ENCODE measurements at regions not wholly inside any gene's neighbourhood (a gene's known extent, or its start where the extent isn't known, plus 50 kb on each side); places are given as distances from the start of the nearest gene placed in this dataset.

DNA sequence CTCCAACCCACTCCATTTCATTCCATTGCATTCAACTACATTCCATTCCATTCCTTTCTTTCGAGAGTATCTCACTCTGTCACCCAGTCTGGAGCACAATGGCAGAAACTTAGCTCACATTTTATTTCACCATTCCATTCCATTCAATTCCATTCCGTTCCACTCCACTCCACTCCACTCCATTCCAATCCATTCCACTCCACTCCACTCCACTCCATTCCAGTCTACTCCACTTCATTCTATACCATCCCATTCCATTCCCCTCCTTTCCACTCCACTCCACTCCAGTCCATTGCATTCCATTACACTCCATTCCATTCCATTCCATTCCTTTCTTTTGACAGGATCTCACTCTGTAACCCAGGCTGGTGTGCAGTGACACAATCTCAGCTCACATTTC, 1466.3 kb downstream of the TSPY10 start:
- Histone ChIP-seq H3K23me2 (ENCODE audit: low read depth, low read length) (peaks cover 45% of the 10 kb centered on the region; the same call in 1 of the 2 replicates), H3K9ac (replicated peaks in 1 of 4; ENCODE audit: extremely low read depth in 1 of 4, low read depth in 3 of 4, low read length in 3 of 4) (no peak overlapping the region), H3K56ac (replicated peaks; ENCODE audit: insufficient read length, low read depth, low read length) (no peak overlapping the region), H3K27ac (ENCODE audit: low read depth, low read length) (no peak overlapping the region), H3K18ac (ENCODE audit: extremely low read depth, low read length) (no peak overlapping the region), H3K27me3 (replicated peaks in 1 of 4; ENCODE audit: control insufficient read depth in 3 of 4, extremely low read depth in 1 of 4, insufficient read depth in 3 of 4, low read length in 3 of 4) (no peaks in the 10 kb centered on the region), H2AFZ (ENCODE audit: low read length) (no peak overlapping the region), H4K5ac (ENCODE audit: insufficient read length, low read depth, low read length) (no peak overlapping the region), H2BK20ac (ENCODE audit: low read length) (no peak overlapping the region), H3K4me2 (ENCODE audit: insufficient read depth in 1 of 2, low read depth in 2 of 2, low read length in 2 of 2) (no peak overlapping the region), H3K36me3 (ENCODE audit: control insufficient read depth in 2 of 4, insufficient read depth in 4 of 4, low read length in 3 of 4) (no peaks in the 10 kb centered on the region), H3K14ac (ENCODE audit: insufficient read length) (no peak overlapping the region), H4K91ac (replicated peaks; ENCODE audit: insufficient read length, low read length) (no peak overlapping the region), H2AK5ac (ENCODE audit: low read depth, low read length) (no peak overlapping the region), H3K4me1 (replicated peaks in 1 of 4; ENCODE audit: control insufficient read depth in 3 of 4, insufficient read depth in 4 of 4, low read length in 3 of 4) (no peaks in the 10 kb centered on the region), H2BK12ac (ENCODE audit: low read depth, low read length) (no peak overlapping the region), H2BK15ac (ENCODE audit: low read length) (no peak overlapping the region), H3K79me1 (ENCODE audit: low read depth, low read length) (no peaks in the 10 kb centered on the region), H3K4ac (replicated peaks; ENCODE audit: insufficient read length, low read depth, low read length) (no peak overlapping the region), H4K8ac (ENCODE audit: extremely low read depth, insufficient read depth, low read length) (no peak overlapping the region), H2BK5ac (ENCODE audit: low read depth, low read length) (no peak overlapping the region), H3K4me3 (ENCODE audit: extremely low read depth in 1 of 4, insufficient read depth in 2 of 4, low read depth in 3 of 4, low read length in 4 of 4) (no peak overlapping the region), H3K9me3 (ENCODE audit: insufficient read depth in 2 of 2, low read depth in 1 of 2, low read length in 1 of 2) (peaks cover 13 to 70% of the 10 kb centered on the region in 2 experiments), H2BK120ac (replicated peaks; ENCODE audit: low read depth, low read length) (no peak overlapping the region), H4K20me1 (replicated peaks in 1 of 2; ENCODE audit: control insufficient read depth in 1 of 2, insufficient read depth in 2 of 2, low read length in 2 of 2) (no peaks in the 10 kb centered on the region), H3K79me2 (ENCODE audit: control insufficient read depth in 1 of 2, insufficient read depth in 2 of 2, low read length in 2 of 2) (no peaks in the 10 kb centered on the region), H3K23ac (ENCODE audit: insufficient read length) (no peak overlapping the region)
- DNase-seq (ENCODE audit: low read depth in 1 of 2, low spot score in 2 of 2): no peak
- ChIA-PET CTCF (ENCODE audit: partially characterized antibody) (no interaction called here), POLR2A (ENCODE audit: partially characterized antibody) (no interaction called here)
- no peak for FAIRE-seq
- WGBS, 2 experiments (ENCODE audit: extremely low coverage in 1 of 2, insufficient coverage in 1 of 2, insufficient read length in 1 of 2, insufficient replicate concordance in 2 of 2, low coverage in 1 of 2, low lambda C conversion rate in 2 of 2, missing lambda C conversion rate in 1 of 2): 46 to 100% methylated on average over 1 to 2 of the region's 2 CpGs
- TF ChIP-seq, protein P1, sequence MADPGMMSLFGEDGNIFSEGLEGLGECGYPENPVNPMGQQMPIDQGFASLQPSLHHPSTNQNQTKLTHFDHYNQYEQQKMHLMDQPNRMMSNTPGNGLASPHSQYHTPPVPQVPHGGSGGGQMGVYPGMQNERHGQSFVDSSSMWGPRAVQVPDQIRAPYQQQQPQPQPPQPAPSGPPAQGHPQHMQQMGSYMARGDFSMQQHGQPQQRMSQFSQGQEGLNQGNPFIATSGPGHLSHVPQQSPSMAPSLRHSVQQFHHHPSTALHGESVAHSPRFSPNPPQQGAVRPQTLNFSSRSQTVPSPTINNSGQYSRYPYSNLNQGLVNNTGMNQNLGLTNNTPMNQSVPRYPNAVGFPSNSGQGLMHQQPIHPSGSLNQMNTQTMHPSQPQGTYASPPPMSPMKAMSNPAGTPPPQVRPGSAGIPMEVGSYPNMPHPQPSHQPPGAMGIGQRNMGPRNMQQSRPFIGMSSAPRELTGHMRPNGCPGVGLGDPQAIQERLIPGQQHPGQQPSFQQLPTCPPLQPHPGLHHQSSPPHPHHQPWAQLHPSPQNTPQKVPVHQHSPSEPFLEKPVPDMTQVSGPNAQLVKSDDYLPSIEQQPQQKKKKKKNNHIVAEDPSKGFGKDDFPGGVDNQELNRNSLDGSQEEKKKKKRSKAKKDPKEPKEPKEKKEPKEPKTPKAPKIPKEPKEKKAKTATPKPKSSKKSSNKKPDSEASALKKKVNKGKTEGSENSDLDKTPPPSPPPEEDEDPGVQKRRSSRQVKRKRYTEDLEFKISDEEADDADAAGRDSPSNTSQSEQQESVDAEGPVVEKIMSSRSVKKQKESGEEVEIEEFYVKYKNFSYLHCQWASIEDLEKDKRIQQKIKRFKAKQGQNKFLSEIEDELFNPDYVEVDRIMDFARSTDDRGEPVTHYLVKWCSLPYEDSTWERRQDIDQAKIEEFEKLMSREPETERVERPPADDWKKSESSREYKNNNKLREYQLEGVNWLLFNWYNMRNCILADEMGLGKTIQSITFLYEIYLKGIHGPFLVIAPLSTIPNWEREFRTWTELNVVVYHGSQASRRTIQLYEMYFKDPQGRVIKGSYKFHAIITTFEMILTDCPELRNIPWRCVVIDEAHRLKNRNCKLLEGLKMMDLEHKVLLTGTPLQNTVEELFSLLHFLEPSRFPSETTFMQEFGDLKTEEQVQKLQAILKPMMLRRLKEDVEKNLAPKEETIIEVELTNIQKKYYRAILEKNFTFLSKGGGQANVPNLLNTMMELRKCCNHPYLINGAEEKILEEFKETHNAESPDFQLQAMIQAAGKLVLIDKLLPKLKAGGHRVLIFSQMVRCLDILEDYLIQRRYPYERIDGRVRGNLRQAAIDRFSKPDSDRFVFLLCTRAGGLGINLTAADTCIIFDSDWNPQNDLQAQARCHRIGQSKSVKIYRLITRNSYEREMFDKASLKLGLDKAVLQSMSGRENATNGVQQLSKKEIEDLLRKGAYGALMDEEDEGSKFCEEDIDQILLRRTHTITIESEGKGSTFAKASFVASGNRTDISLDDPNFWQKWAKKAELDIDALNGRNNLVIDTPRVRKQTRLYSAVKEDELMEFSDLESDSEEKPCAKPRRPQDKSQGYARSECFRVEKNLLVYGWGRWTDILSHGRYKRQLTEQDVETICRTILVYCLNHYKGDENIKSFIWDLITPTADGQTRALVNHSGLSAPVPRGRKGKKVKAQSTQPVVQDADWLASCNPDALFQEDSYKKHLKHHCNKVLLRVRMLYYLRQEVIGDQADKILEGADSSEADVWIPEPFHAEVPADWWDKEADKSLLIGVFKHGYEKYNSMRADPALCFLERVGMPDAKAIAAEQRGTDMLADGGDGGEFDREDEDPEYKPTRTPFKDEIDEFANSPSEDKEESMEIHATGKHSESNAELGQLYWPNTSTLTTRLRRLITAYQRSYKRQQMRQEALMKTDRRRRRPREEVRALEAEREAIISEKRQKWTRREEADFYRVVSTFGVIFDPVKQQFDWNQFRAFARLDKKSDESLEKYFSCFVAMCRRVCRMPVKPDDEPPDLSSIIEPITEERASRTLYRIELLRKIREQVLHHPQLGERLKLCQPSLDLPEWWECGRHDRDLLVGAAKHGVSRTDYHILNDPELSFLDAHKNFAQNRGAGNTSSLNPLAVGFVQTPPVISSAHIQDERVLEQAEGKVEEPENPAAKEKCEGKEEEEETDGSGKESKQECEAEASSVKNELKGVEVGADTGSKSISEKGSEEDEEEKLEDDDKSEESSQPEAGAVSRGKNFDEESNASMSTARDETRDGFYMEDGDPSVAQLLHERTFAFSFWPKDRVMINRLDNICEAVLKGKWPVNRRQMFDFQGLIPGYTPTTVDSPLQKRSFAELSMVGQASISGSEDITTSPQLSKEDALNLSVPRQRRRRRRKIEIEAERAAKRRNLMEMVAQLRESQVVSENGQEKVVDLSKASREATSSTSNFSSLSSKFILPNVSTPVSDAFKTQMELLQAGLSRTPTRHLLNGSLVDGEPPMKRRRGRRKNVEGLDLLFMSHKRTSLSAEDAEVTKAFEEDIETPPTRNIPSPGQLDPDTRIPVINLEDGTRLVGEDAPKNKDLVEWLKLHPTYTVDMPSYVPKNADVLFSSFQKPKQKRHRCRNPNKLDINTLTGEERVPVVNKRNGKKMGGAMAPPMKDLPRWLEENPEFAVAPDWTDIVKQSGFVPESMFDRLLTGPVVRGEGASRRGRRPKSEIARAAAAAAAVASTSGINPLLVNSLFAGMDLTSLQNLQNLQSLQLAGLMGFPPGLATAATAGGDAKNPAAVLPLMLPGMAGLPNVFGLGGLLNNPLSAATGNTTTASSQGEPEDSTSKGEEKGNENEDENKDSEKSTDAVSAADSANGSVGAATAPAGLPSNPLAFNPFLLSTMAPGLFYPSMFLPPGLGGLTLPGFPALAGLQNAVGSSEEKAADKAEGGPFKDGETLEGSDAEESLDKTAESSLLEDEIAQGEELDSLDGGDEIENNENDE (IDR thresholded peaks at IDR 0.05; ENCODE audit: insufficient replicate concordance, low read length): no peak

Measured in H1 (cell line).